ENCODE measurements at regions not wholly inside any gene's neighbourhood (a gene's known extent, or its start where the extent isn't known, plus 50 kb on each side); places are given as distances from the start of the nearest gene placed in this dataset.

GRCh38 chr18:76545433-76546087 lies 50.5 kb upstream of the ZNF516 start:
- no peak for DNase-seq (ENCODE audit: low spot score)

- DNase-seq (ENCODE audit: low spot score), result no peak
Measured at GRCh38 chr18:76544511-76545345, 49.7 kb upstream of the ZNF516 start.

All from GM03348 (cell line).